Fibroblast of gingiva (primary cell): ENCODE measurements at regions not wholly inside any gene's neighbourhood (a gene's known extent, or its start where the extent isn't known, plus 50 kb on each side); places are given as distances from the start of the nearest gene placed in this dataset.
"Not testable (repeated sequence)": the region's sequence is repeated elsewhere in the genome, so short reads cannot be mapped to it uniquely, and the experiment has no call there.

Source experiments
- DNase-seq: peaks from one replicate; pipeline ENCODE4 v3.0.0-alpha.2; 2011; ENCODE audit warnings: low read depth

GRCh38 chr16:26505496-26505895 lies 561.2 kb upstream of the C16orf82 start:
- DNase-seq = no peak

GRCh38 chr16:26508946-26509345 lies 557.8 kb upstream of the C16orf82 start:
- DNase-seq = not testable (repeated sequence)

GRCh38 chr16:26510924-26511323 lies 555.8 kb upstream of the C16orf82 start:
- DNase-seq = no peak

GRCh38 chr16:26511463-26511862 lies 555.3 kb upstream of the C16orf82 start:
- DNase-seq = no peak

GRCh38 chr16:26521626-26522025 lies 545.1 kb upstream of the C16orf82 start:
- DNase-seq = no peak

- DNase-seq = no peak
Observed at GRCh38 chr16:26524281-26524680, 542.4 kb upstream of the C16orf82 start.

GRCh38 chr16:26524846-26525245 lies 541.9 kb upstream of the C16orf82 start:
- DNase-seq = no peak

- DNase-seq = no peak
Observed at GRCh38 chr16:26525856-26526255, 540.9 kb upstream of the C16orf82 start.

GRCh38 chr16:26526633-26527032 lies 540.1 kb upstream of the C16orf82 start:
- no peak for DNase-seq

- no peak for DNase-seq
Observed at GRCh38 chr16:26530584-26531289, 536.0 kb upstream of the C16orf82 start.

- DNase-seq = no peak
Observed at GRCh38 chr16:26531290-26531730, 535.4 kb upstream of the C16orf82 start.

GRCh38 chr16:26532456-26532855 lies 534.3 kb upstream of the C16orf82 start:
- no peak for DNase-seq

GRCh38 chr16:26542198-26542597 lies 524.5 kb upstream of the C16orf82 start:
- DNase-seq = no peak

GRCh38 chr16:26546573-26546972 lies 520.2 kb upstream of the C16orf82 start:
- DNase-seq = no peak

GRCh38 chr16:26547681-26548080 lies 519.0 kb upstream of the C16orf82 start:
- DNase-seq = no peak

GRCh38 chr16:26550111-26550610 lies 516.6 kb upstream of the C16orf82 start:
- no peak for DNase-seq

- no peak for DNase-seq
Observed at GRCh38 chr16:26554030-26554429, 512.7 kb upstream of the C16orf82 start.

- no peak for DNase-seq
Observed at GRCh38 chr16:26561303-26561702, 505.4 kb upstream of the C16orf82 start.

GRCh38 chr16:26563018-26563417 lies 503.7 kb upstream of the C16orf82 start:
- DNase-seq = no peak

GRCh38 chr16:26567356-26567755 lies 499.4 kb upstream of the C16orf82 start:
- no peak for DNase-seq

GRCh38 chr16:26569793-26570192 lies 496.9 kb upstream of the C16orf82 start:
- DNase-seq = no peak

- DNase-seq = no peak
Observed at GRCh38 chr16:26578748-26579147, 488.0 kb upstream of the C16orf82 start.

GRCh38 chr16:26583803-26584202 lies 482.9 kb upstream of the C16orf82 start:
- DNase-seq = no peak

GRCh38 chr16:26593700-26594099 lies 473.0 kb upstream of the C16orf82 start:
- no peak for DNase-seq
